GM12865 (cell line): ENCODE measurements at regions not wholly inside any gene's neighbourhood (a gene's known extent, or its start where the extent isn't known, plus 50 kb on each side); places are given as distances from the start of the nearest gene placed in this dataset.
A peak's percentile ranks its signal among the peaks of the same experiment; 100 is the strongest.

Experiments
- DNase-seq: peaks from one replicate; pipeline ENCODE4 v3.0.0; 2010; ENCODE audit warnings: low read depth
- H3K4me3 ChIP-seq: 2 replicates; pipeline ENCODE4 v1.5.1; 2011; ENCODE audit warnings: mild to moderate bottlenecking, low read depth, low read length, control low read depth
- CTCF ChIP-seq: IDR thresholded peaks from 2 replicates; pipeline ENCODE4 v1.5.1; 2011; ENCODE audit warnings: low read length, control low read depth, low read depth, inconsistent platforms; ENCODE audit not compliant: insufficient read depth; ENCODE audit errors: missing control alignments

- peak; percentile 47 for TF ChIP-seq CTCF
- no peak overlapping the region for H3K4me3 ChIP-seq
- DNase-seq: peak; percentile 38
These were observed 160.9 kb downstream of the SPTSSA start for GRCh38 chr14:34300882-34301734.

GRCh38 chr14:34300330-34300729 lies 161.7 kb downstream of the SPTSSA start:
- no peak for DNase-seq
- no peak overlapping the region for H3K4me3 ChIP-seq
- TF ChIP-seq CTCF: no peak

GRCh38 chr14:34299360-34299759 lies 162.7 kb downstream of the SPTSSA start:
- no peak overlapping the region for H3K4me3 ChIP-seq
- DNase-seq: no peak
- TF ChIP-seq CTCF: no peak

GRCh38 chr14:34297786-34298520 lies 164.1 kb downstream of the SPTSSA start:
- no peak for TF ChIP-seq CTCF
- no peak for DNase-seq
- no peak overlapping the region for H3K4me3 ChIP-seq

GRCh38 chr14:34283590-34283989 lies 178.4 kb downstream of the SPTSSA start:
- H3K4me3 ChIP-seq: no peak overlapping the region
- no peak for TF ChIP-seq CTCF
- DNase-seq: no peak

GRCh38 chr14:34277191-34277590 lies 184.8 kb downstream of the SPTSSA start:
- DNase-seq: no peak
- H3K4me3 ChIP-seq: no peak overlapping the region
- TF ChIP-seq CTCF: no peak

- no peak overlapping the region for H3K4me3 ChIP-seq
- DNase-seq: no peak
- TF ChIP-seq CTCF: no peak
These were observed 186.5 kb downstream of the SPTSSA start for GRCh38 chr14:34275530-34275929.
